NCI-H2227 (cell line): ENCODE measurements at regions not wholly inside any gene's neighbourhood (a gene's known extent, or its start where the extent isn't known, plus 50 kb on each side); places are given as distances from the start of the nearest gene placed in this dataset.

Experiments
- DNase-seq: peaks from one replicate; lab custom pipeline; 2025; ENCODE audit not compliant: unreplicated experiment; lab: John Stamatoyannopoulos, UW

- DNase-seq: no peak
Observed at GRCh38 chr2:9156483-9156882, 50.1 kb upstream of the ASAP2 start.

DNA sequence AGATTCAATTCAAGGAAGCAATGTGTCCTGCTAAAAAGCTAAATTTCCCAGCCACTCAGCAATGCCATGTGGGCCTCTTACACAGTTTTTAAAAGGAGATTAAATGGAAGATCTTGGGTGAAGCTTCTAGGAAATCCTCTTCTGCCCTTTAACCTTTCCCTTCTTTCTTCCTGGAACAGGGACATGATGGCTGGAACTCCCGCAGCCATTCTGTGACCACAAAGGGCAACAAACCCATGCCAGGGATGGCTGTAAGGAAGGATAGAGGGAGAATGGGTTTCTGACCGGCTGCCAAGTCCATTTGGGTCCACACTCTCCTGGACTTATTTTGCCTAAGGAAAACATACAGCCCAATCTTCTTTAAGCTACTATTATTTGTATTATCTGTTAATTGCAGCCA lies 52.6 kb upstream of the ASAP2 start:
- no peak for DNase-seq

- DNase-seq: no peak
Observed at GRCh38 chr2:9153643-9153980, 53.0 kb upstream of the ASAP2 start.

GRCh38 chr2:9152975-9153642 lies 53.5 kb upstream of the ASAP2 start:
- DNase-seq: no peak

DNA sequence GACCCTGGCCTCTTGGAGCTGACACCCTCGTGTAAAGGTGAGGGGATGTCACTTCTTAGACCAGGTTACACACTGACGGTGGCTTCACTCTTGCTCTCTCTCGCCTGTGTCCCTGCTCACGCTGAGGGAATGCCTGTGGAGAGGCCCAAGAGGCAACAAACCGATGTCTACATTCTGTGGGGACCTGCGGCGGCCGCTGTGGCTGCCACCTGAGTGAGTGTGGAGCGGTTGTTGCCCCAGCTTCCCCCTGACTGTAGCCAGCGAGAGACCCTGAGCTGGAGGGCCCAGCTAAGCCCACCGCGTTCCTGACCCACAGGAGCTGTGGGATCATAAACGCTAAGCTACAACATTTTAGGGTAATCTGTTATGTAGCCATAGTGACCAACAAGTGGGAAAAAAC lies 55.7 kb upstream of the ASAP2 start:
- no peak for DNase-seq

- no peak for DNase-seq
Observed at GRCh38 chr2:9150568-9150900, 56.1 kb upstream of the ASAP2 start.

DNA sequence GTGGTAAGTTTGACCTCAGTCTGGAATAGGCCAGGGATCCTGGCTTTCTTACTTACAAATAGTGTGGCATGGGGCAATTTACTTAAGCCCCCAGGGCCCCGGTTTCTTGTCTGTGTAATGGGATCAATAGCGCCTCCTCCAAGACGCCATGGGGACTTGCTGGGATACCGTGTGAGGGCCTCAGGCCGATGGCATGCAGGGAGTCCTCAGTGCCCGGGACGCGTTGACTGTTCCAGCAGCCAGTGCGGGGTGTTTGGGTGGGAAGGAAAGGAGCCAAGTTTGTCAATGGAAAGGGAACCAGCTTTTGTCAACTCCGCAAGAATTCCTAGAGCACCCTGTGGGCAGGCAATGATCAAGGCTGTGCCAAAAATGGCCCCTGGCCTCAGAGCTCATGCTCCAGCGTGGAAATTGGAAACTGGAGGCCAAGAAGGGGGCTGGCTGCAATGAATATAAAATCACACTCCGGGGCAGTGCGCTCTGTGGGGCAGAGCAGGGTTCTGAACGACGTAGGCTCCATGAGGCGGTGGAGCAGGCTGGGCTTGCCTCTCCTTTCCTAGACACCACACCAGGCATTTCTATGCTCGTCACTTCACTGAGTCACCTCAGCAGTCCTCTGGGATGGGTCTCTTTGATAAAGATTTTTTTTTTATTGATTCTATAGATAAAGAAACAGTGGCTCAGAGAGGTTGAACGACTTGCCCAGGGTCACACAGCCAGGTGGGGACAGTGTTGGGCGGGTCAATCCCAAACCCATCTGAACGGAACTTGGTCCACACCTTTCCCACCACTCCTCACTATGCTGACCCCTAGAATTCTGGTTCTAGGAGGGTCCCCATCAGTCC lies 56.7 kb upstream of the ASAP2 start:
- DNase-seq: no peak

GRCh38 chr2:9149388-9149660 lies 57.3 kb upstream of the ASAP2 start:
- DNase-seq: no peak

GRCh38 chr2:9146646-9147045 lies 60.0 kb upstream of the ASAP2 start:
- no peak for DNase-seq

DNA sequence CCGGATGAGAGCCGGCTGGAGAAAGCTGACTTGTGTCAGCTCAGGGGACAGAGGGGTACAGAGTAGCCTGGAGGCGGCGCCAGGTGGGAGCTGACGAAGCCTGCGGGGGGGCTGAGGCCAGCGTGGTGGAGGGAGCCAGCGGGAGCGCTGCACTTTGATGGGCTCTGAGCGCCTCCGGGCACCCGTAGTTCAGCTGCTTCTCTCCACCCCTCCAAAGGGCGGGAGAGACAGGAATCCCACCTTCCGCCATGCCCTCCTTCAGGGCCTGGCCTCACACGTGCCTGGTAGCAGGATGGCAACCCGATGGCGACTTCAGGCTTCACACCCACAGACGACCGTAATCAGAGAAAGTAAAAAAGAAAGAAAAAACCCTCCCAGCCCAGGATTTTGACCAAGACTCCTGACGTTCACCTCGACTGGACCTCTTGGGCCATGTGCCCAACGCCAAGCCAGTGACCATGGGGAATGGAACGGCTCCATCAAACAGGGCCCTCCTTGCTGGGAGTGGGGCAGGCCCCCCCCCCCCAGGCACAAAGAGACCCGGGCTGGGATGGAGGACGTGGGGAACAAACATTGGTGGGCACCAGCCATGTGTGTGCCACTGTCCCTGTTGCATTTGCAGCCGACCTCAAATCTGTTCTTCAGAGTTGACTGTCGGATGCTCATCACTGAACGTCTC lies 60.7 kb upstream of the ASAP2 start:
- DNase-seq: no peak

DNA sequence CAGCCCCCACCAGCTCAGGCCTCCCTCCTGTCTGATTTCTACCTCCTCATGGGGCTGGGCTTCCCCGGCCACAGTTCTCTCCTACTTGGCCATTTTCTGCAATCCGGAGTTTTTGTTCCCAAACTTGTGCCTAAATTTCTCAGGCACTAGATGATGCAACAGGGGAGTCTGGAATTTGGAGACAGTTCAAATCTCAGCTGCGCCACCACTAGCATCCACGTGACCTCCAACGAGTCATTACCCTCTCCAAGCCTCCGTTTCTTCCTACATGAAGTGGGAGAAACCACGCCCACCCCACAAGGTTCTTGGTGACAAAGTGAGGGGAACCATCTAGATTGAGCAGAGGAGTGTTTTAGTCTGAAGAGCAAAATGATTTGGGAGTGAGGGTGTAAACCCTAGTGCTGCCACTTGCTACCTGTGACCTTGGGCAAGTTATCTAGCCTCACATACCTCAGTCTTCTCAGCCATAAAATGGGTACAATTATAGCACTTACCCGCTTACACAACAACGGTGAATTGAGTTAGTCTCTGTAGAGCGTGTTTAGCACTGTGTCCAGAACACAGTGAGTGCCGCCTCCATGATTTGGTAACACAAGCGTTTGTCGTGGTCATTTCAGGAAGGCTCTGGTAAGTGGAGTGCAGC lies 61.4 kb upstream of the ASAP2 start:
- DNase-seq: no peak

- no peak for DNase-seq
Observed at GRCh38 chr2:9144617-9145016, 62.0 kb upstream of the ASAP2 start.

DNA sequence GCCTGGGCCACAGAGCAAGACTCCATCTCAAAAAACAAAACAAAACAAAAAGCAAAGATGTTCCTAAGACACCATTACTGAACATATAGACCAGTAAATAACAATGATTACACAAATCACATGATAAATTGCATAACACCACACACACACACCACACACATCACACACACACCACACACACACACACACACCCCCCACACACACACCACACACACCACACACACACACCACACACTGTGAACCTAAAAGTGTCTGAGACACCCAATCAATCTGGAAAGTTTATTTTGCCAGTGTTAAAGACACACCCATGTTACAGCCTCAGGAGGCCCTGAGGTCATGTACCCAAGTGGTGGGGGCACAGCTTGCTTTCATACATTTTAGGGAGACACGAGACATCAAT lies 62.6 kb upstream of the ASAP2 start:
- DNase-seq: no peak

- DNase-seq: no peak
Observed at GRCh38 chr2:9143264-9143815, 63.3 kb upstream of the ASAP2 start.

DNA sequence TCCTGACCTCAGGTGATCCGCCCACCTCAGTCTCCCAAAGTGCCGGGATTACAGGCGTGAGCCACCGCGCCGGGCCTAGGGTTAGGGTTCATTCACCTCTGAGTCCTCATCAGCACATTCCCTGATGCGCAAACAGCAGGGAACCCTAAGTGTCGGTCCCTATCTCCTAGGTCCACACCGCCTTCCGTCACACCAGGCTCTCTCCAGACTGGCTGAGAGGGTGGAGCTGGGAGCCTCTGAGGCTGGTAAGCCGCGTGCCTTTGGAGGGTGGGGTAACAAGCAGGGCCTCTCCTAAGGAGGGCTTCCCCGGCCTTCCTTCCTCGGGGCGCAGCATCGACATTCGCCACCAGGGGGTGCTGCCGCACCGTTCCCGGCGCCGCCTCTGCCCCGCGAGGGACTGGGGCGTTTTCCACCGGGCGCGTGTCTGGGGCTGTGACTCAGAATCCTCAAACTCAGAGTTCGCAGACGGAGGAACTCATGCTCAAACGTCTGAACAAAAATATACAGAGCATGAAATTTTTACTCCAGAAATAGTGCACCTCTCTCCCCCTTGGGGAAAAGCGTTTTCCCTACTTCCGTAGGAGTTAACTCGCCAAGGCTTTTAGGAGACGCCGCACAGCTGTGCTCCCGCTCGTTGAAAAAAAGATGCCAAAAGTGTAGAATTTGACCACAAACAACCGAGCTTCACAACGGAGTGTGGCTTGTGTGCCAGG lies 63.9 kb upstream of the ASAP2 start:
- DNase-seq: peak; percentile 84

- no peak for DNase-seq
Observed at GRCh38 chr2:9141706-9142460, 64.7 kb upstream of the ASAP2 start.

DNA sequence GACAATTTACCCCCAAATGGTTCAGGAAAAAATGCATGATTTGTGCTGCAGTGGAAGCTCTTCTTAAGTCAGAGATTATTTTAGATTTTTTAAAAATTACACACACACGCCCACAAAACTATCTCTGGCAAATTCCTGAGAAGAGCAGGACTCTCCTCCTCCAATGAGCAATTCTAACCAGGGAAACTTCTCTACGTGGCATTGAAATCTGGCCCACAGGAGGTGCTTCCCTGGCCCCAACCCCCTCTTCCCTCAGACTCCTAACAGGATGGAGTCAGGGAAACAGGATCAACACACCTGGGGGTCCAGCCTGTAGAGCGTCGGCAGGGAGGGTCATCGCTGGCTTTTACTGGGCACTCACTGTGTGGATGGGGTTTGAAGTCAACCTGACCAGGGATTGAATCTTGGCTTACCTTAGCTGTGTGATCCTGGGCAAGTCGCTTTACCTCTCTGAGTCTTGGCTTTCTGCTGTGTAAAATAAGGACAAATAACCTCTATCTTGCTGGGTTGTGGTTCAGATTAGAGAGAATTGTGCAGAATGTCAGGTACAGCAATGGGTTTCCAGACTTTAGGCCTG lies 65.4 kb upstream of the ASAP2 start:
- no peak for DNase-seq

GRCh38 chr2:9140645-9141044 lies 66.0 kb upstream of the ASAP2 start:
- peak; percentile 15 for DNase-seq

- DNase-seq: peak; percentile 74
Observed at GRCh38 chr2:9139491-9140443, 66.8 kb upstream of the ASAP2 start.
